SK-N-SH treated with all-trans-retinoic acid at 6 μM for 48 hours (cell line): ENCODE measurements at regions not wholly inside any gene's neighbourhood (a gene's known extent, or its start where the extent isn't known, plus 50 kb on each side); places are given as distances from the start of the nearest gene placed in this dataset.
"Not testable (repeated sequence)": the region's sequence is repeated elsewhere in the genome, so short reads cannot be mapped to it uniquely, and the experiment has no call there.

ENCODE experiments used
- ATAC-seq: fragments of 200-7000 bp; cut with Tn5 transposase; 3 replicates; pipeline ENCODE4 v1.9.1; 2020; ENCODE audit warnings: mild to moderate bottlenecking, moderate library complexity
- ARNTL ChIP-seq: fragments of 450-650 bp; formaldehyde crosslinking; IDR thresholded peaks from 2 replicates; pipeline ENCODE4 v1.5.0; 2020; ENCODE audit warnings: low read depth, mild to moderate bottlenecking, moderate library complexity, borderline replicate concordance
- CREB5 ChIP-seq: fragments of 250-450 bp; sonication (Bioruptor Pico); IDR thresholded peaks from 2 replicates; pipeline ENCODE4 v1.5.1; 2020; ENCODE audit warnings: low read depth, mild to moderate bottlenecking, moderate library complexity
- CSDC2 ChIP-seq: fragments of 250-450 bp; sonication (Bioruptor Pico); IDR thresholded peaks from 2 replicates; pipeline ENCODE4 v1.5.0; 2020; ENCODE audit warnings: mild to moderate bottlenecking, moderate library complexity
- ESRRG ChIP-seq: fragments of 250-450 bp; sonication (Bioruptor Pico); IDR thresholded peaks from 2 replicates; pipeline ENCODE4 v1.6.1; 2021; ENCODE audit warnings: mild to moderate bottlenecking
- GLIS3 ChIP-seq: fragments of 250-450 bp; sonication (Bioruptor Pico); IDR thresholded peaks from 2 replicates; pipeline ENCODE4 v1.5.0; 2020; ENCODE audit warnings: mild to moderate bottlenecking, moderate library complexity
- OSR1 ChIP-seq: fragments of 250-450 bp; sonication (Bioruptor Pico); IDR thresholded peaks from 2 replicates; pipeline ENCODE4 v1.8.0; 2022; ENCODE audit warnings: moderate library complexity, mild to moderate bottlenecking, inconsistent platforms
- PATZ1 ChIP-seq: fragments of 250-450 bp; sonication (Bioruptor Pico); IDR thresholded peaks from 2 replicates; pipeline ENCODE4 v1.8.0; 2020; ENCODE audit warnings: mild to moderate bottlenecking, moderate library complexity, borderline replicate concordance
- POU6F1 ChIP-seq: fragments of 250-450 bp; sonication (Bioruptor Pico); IDR thresholded peaks from 2 replicates; pipeline ENCODE4 v1.8.0; 2021; ENCODE audit warnings: low read depth, mild to moderate bottlenecking, moderate library complexity, borderline replicate concordance
- RARB ChIP-seq: fragments of 250-450 bp; sonication (Bioruptor Pico); IDR thresholded peaks from 2 replicates; pipeline ENCODE4 v1.8.0; 2021; ENCODE audit warnings: mild to moderate bottlenecking, moderate library complexity
- SNAI2 ChIP-seq: fragments of 250-450 bp; sonication (Bioruptor Pico); IDR thresholded peaks from 2 replicates; pipeline ENCODE4 v1.5.0; 2020; ENCODE audit warnings: mild to moderate bottlenecking, moderate library complexity
- TCF4 ChIP-seq: fragments of 250-450 bp; sonication (Bioruptor Pico); IDR thresholded peaks from 2 replicates; pipeline ENCODE4 v1.8.0; 2021; ENCODE audit warnings: mild to moderate bottlenecking, moderate library complexity, borderline replicate concordance
- TOX ChIP-seq: fragments of 250-450 bp; sonication (Bioruptor Pico); IDR thresholded peaks from 2 replicates; pipeline ENCODE4 v1.8.0; 2021; ENCODE audit warnings: mild to moderate bottlenecking, moderate library complexity, borderline replicate concordance
- TSHZ2 ChIP-seq: fragments of 250-450 bp; sonication (Bioruptor Pico); IDR thresholded peaks from 2 replicates; pipeline ENCODE4 v1.5.0; 2020; ENCODE audit warnings: mild to moderate bottlenecking, moderate library complexity
- ZC3H10 ChIP-seq: fragments of 250-450 bp; sonication (Bioruptor Pico); IDR thresholded peaks from 2 replicates; pipeline ENCODE4 v1.5.1; 2021; ENCODE audit warnings: mild to moderate bottlenecking, moderate library complexity
- ZFP3 ChIP-seq: fragments of 250-450 bp; sonication (Bioruptor Pico); IDR thresholded peaks from 2 replicates; pipeline ENCODE4 v1.5.0; 2020; ENCODE audit warnings: mild to moderate bottlenecking, moderate library complexity
- ZNF565 ChIP-seq: fragments of 450-650 bp; formaldehyde crosslinking; conservative IDR thresholded peaks from 2 replicates; pipeline ENCODE4 v1.5.0; 2020; ENCODE audit warnings: low read depth, mild to moderate bottlenecking, moderate library complexity
- ZNF70 ChIP-seq: fragments of 450-650 bp; formaldehyde crosslinking; IDR thresholded peaks from 2 replicates; pipeline ENCODE4 v1.5.0; 2020; ENCODE audit warnings: mild to moderate bottlenecking, moderate library complexity
- ZNF8 ChIP-seq: fragments of 450-650 bp; formaldehyde crosslinking; IDR thresholded peaks from 2 replicates; pipeline ENCODE4 v1.5.0; 2020; ENCODE audit warnings: mild to moderate bottlenecking, moderate library complexity
- TF ChIP-seq, protein P1 (sequence below): fragments of 250-450 bp; sonication (Bioruptor Pico); IDR thresholded peaks from 2 replicates; pipeline ENCODE4 v1.5.1; 2021; ENCODE audit warnings: mild to moderate bottlenecking, moderate library complexity

- no peak for ATAC-seq
- TF ChIP-seq ZNF8 (CRISPR knock-in tag), result no peak
- no peak for TF ChIP-seq POU6F1
- no peak for TF ChIP-seq CREB5 (CRISPR knock-in tag)
- TF ChIP-seq, protein P1, sequence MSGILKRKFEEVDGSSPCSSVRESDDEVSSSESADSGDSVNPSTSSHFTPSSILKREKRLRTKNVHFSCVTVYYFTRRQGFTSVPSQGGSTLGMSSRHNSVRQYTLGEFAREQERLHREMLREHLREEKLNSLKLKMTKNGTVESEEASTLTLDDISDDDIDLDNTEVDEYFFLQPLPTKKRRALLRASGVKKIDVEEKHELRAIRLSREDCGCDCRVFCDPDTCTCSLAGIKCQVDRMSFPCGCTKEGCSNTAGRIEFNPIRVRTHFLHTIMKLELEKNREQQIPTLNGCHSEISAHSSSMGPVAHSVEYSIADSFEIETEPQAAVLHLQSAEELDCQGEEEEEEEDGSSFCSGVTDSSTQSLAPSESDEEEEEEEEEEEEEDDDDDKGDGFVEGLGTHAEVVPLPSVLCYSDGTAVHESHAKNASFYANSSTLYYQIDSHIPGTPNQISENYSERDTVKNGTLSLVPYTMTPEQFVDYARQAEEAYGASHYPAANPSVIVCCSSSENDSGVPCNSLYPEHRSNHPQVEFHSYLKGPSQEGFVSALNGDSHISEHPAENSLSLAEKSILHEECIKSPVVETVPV (CRISPR knock-in tag), result no peak
- TF ChIP-seq ARNTL (CRISPR knock-in tag), result no peak
- TF ChIP-seq TCF4 (CRISPR knock-in tag), result no peak
- TF ChIP-seq SNAI2 (CRISPR knock-in tag), result no peak
- no peak for TF ChIP-seq ESRRG (CRISPR knock-in tag)
- TF ChIP-seq GLIS3 (CRISPR knock-in tag), result no peak
Observed at GRCh38 chr9:74414325-74414724, 82.8 kb upstream of the RORB start.

DNA sequence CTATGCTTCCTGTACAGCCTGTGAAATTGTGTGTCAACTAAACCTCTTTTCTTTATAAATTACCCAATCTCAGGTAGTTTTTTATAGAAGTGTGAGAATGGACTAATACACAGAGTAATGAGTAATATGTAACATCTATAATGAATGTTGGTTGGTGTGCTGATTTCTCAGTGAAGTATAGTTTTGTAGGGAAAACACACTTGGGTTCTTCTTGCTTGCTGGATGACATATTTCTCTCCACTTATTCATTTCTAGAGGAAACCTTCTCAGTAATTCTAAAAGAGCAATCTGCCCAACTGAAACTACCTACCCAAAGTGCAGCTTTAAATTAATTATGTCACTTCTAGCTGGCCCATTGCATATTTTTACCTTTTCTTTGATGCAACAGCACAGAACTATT is 81.1 kb upstream of the RORB start:
- TF ChIP-seq POU6F1 (no peak), ARNTL (CRISPR knock-in tag) (no peak), OSR1 (no peak), TSHZ2 (CRISPR knock-in tag) (no peak), ZNF565 (CRISPR knock-in tag) (no peak), CSDC2 (CRISPR knock-in tag) (no peak), TCF4 (CRISPR knock-in tag) (no peak), RARB (no peak), ZNF70 (no peak), ZC3H10 (CRISPR knock-in tag) (no peak), PATZ1 (no peak), ZFP3 (CRISPR knock-in tag) (no peak), GLIS3 (CRISPR knock-in tag) (no peak), TOX (CRISPR knock-in tag) (no peak), ESRRG (CRISPR knock-in tag) (no peak)
- TF ChIP-seq, protein P1 (CRISPR knock-in tag), result no peak
- no peak for ATAC-seq

GRCh38 chr9:74424488-74424887 is 72.6 kb upstream of the RORB start:
- ATAC-seq, result not testable (repeated sequence)
